HCT116 (cell line): ENCODE measurements at regions not wholly inside any gene's neighbourhood (a gene's known extent, or its start where the extent isn't known, plus 50 kb on each side); places are given as distances from the start of the nearest gene placed in this dataset.

Experiments used
- ATAC-seq: fragments of 200-7000 bp; cut with Tn5 transposase; 2 replicates; pipeline ENCODE4 v1.9.1; 2020; ENCODE audit warnings: mild to moderate bottlenecking, moderate library complexity
- BruUV-seq: library from RNA; stranded (reverse); fragments of 400-500 nt; replicated peaks from 2 replicates; lab custom pipeline; 2021; lab: Mats Ljungman, UMichigan
- CTCF ChIA-PET: fragments of 300-600 bp; sonication (Branson Sonifier 250); formaldehyde crosslinking; loops from one replicate; lab custom pipeline; 2021; ENCODE audit warnings: antibody characterized with exemption; lab: Charles Lee
- POLR2A ChIA-PET: fragments of 300-600, 350-600 bp; sonication (Branson Sonifier 250); formaldehyde crosslinking; loops from one replicate; lab custom pipeline; 2021; ENCODE audit warnings: antibody characterized with exemption; lab: Charles Lee
- RAD21 ChIA-PET, 2 experiments: fragments of 300-600 bp; sonication (Branson Sonifier 250); formaldehyde crosslinking; loops; one replicate each; lab custom pipeline; 2023; ENCODE audit warnings: low total read pairs in 2 of 2; ENCODE audit not compliant: uncharacterized antibody in 2 of 2, unreplicated experiment in 2 of 2, low non-redundant PET in 1 of 2; lab: Charles Lee
- DNase-seq: peaks from one replicate; pipeline ENCODE4 v3.0.0-alpha.2; 2010; ENCODE audit warnings: low read depth, low spot score
- H2AFZ ChIP-seq: fragments of 200-600 bp; shearing (Covaris generic), sonication (generic); 2 replicates; pipeline ENCODE4 v1.6.1; 2017; ENCODE audit warnings: low read depth, mixed run types, mixed read lengths, antibody characterized with exemption, low read length; ENCODE audit not compliant: poor library complexity, severe bottlenecking
- H3K27ac ChIP-seq: 2 replicates; pipeline ENCODE4 v1.5.1; 2012; ENCODE audit warnings: low read depth, low read length
- H3K27me3 ChIP-seq: fragments of 200-600 bp; sonication (generic); 2 replicates; pipeline ENCODE4 v1.6.1; 2016; ENCODE audit warnings: mixed run types, low read length, mixed read lengths; ENCODE audit not compliant: insufficient read depth
- H3K36me3 ChIP-seq, 2 experiments: fragments of 200-500 bp in 1 of 2; fragments of 200-600 bp in 1 of 2; sonication (Bioruptor generic) in 1 of 2; sonication (generic) in 1 of 2; 2 replicates each; pipeline versions ENCODE4 v1.5.1 to v1.6.1; 2014 to 2016; ENCODE audit warnings: low read length in 2 of 2, inconsistent platforms in 1 of 2, mixed read lengths in 1 of 2, mixed run types in 1 of 2; ENCODE audit not compliant: insufficient read depth in 2 of 2, control insufficient read depth in 1 of 2
- H3K4me1 ChIP-seq, 2 experiments: fragments of 200-600 bp in 1 of 2; sonication (generic) in 1 of 2; 2 replicates each; pipeline versions ENCODE4 v1.5.1 to v1.6.1; 2012 to 2017; ENCODE audit warnings: low read length in 2 of 2, inconsistent platforms in 1 of 2, mild to moderate bottlenecking in 1 of 2, mixed read lengths in 1 of 2, mixed run types in 1 of 2, moderate library complexity in 1 of 2; ENCODE audit not compliant: insufficient read depth in 2 of 2, control insufficient read depth in 1 of 2
- H3K4me2 ChIP-seq: fragments of 200-600 bp; sonication (generic); 2 replicates; pipeline ENCODE4 v1.6.1; 2017; ENCODE audit warnings: mixed run types, low read length, mixed read lengths
- H3K4me3 ChIP-seq, 2 experiments: fragments of 200-600 bp in 1 of 2; sonication (generic) in 1 of 2; replicated peaks in 1 of 2; 2 replicates each; pipeline ENCODE4 v1.5.1; 2011 to 2016; ENCODE audit warnings: low read length in 2 of 2, control low read depth in 1 of 2, low read depth in 1 of 2, mild to moderate bottlenecking in 1 of 2, mixed read lengths in 1 of 2, mixed run types in 1 of 2
- H3K79me2 ChIP-seq: fragments of 200-600 bp; sonication (generic); 2 replicates; pipeline ENCODE4 v1.6.1; 2017; ENCODE audit warnings: mild to moderate bottlenecking, mixed run types, low read length, moderate library complexity, mixed read lengths; ENCODE audit not compliant: insufficient read depth
- H3K9ac ChIP-seq: fragments of 200-600 bp; sonication (generic); 2 replicates; pipeline ENCODE4 v1.6.1; 2016; ENCODE audit warnings: low read length, mixed read lengths
- H3K9me2 ChIP-seq: fragments of 200-600 bp; sonication (generic), shearing (Covaris generic); 2 replicates; pipeline ENCODE4 v1.6.1; 2017; ENCODE audit warnings: mixed run types, mild to moderate bottlenecking, moderate library complexity; ENCODE audit not compliant: insufficient read depth
- H3K9me3 ChIP-seq, 2 experiments: fragments of 200-500 bp in 1 of 2; fragments of 200-600 bp in 1 of 2; sonication (Bioruptor generic) in 1 of 2; sonication (generic) in 1 of 2; 2 replicates each; pipeline ENCODE4 v1.6.1; 2014 to 2017; ENCODE audit warnings: low read length in 2 of 2, mixed read lengths in 2 of 2, inconsistent platforms in 1 of 2, low read depth in 1 of 2, mild to moderate bottlenecking in 1 of 2, mixed run types in 1 of 2, moderate library complexity in 1 of 2; ENCODE audit not compliant: control insufficient read depth in 1 of 2, insufficient read depth in 1 of 2
- H4K20me1 ChIP-seq: fragments of 200-600 bp; sonication (generic), shearing (Covaris generic); 2 replicates; pipeline ENCODE4 v1.6.1; 2017; ENCODE audit warnings: mixed run types, mild to moderate bottlenecking, moderate library complexity; ENCODE audit not compliant: insufficient read depth
- EGR1 ChIP-seq: IDR thresholded peaks from 2 replicates; pipeline ENCODE4 v1.6.1; 2012; ENCODE audit warnings: low read depth
- ELF1 ChIP-seq: IDR thresholded peaks from 2 replicates; pipeline ENCODE4 v1.6.1; 2012; ENCODE audit warnings: low read depth, borderline replicate concordance
- FOSL1 ChIP-seq: IDR thresholded peaks from 2 replicates; pipeline ENCODE4 v1.6.1; 2012; ENCODE audit warnings: low read depth
- JUND ChIP-seq: IDR thresholded peaks from 2 replicates; pipeline ENCODE4 v1.6.1; 2012
- POLR2A ChIP-seq: IDR thresholded peaks from 2 replicates; pipeline ENCODE4 v1.7.0; 2011; ENCODE audit warnings: borderline replicate concordance; ENCODE audit not compliant: insufficient read depth, insufficient read length; ENCODE audit errors: extremely low read depth
- POLR2AphosphoS5 ChIP-seq: IDR thresholded peaks from 2 replicates; pipeline ENCODE4 v1.6.1; 2011; ENCODE audit warnings: mild to moderate bottlenecking, low read depth, low read length, moderate library complexity
- RAD21 ChIP-seq: IDR thresholded peaks from 2 replicates; pipeline ENCODE4 v1.6.1; 2012; ENCODE audit warnings: low read depth, mild to moderate bottlenecking
- SP1 ChIP-seq: IDR thresholded peaks from 2 replicates; pipeline ENCODE4 v1.6.1; 2012; ENCODE audit warnings: low read depth
- SRF ChIP-seq: IDR thresholded peaks from 2 replicates; pipeline ENCODE4 v1.6.1; 2012; ENCODE audit warnings: low read depth
- TCF7L2 ChIP-seq: IDR thresholded peaks from 2 replicates; pipeline ENCODE4 v1.7.0; 2011; ENCODE audit warnings: borderline replicate concordance, inconsistent platforms; ENCODE audit not compliant: insufficient read depth, insufficient read length; ENCODE audit errors: extremely low read depth
- YY1 ChIP-seq: IDR thresholded peaks from 2 replicates; pipeline ENCODE4 v1.6.1; 2011; ENCODE audit warnings: low read length, low read depth, moderate library complexity, mild to moderate bottlenecking; ENCODE audit not compliant: insufficient replicate concordance; ENCODE audit errors: extremely low read depth
- ZFX ChIP-seq: fragments of 450-650 bp; IDR thresholded peaks from 2 replicates; pipeline ENCODE4 v1.6.1; 2017
- ZNF274 ChIP-seq: fragments of 200-500 bp; sonication (Bioruptor generic); IDR thresholded peaks from 2 replicates; pipeline ENCODE4 v1.6.1; 2014; ENCODE audit warnings: mild to moderate bottlenecking, low read depth, low read length, inconsistent platforms
- intact Hi-C: fragments of 100-400 bp; cut with micrococcal nuclease; formaldehyde crosslinking; loops from 2 replicates; pipeline ENCODE4 v1.10.0; 2022
- TF ChIP-seq, protein P1 (sequence below), 3 experiments: fragments of 200-600 bp in 1 of 3; sonication (generic) in 1 of 3; IDR thresholded peaks in 2 of 3; conservative IDR thresholded peaks in 1 of 3; 2 replicates each; pipeline ENCODE4 v1.5.1; 2012 to 2017; ENCODE audit warnings: low read depth in 2 of 3, low read length in 2 of 3, antibody characterized with exemption in 1 of 3, borderline replicate concordance in 1 of 3, control low read depth in 1 of 3, mild to moderate bottlenecking in 1 of 3, mixed read lengths in 1 of 3, mixed run types in 1 of 3, moderate library complexity in 1 of 3; ENCODE audit not compliant: insufficient read depth in 1 of 3
- TF ChIP-seq, protein P2 (sequence below): IDR thresholded peaks from 2 replicates; pipeline ENCODE4 v1.6.1; 2012
- TF ChIP-seq, protein P3 (sequence below): IDR thresholded peaks from 2 replicates; pipeline ENCODE4 v1.6.1; 2011; ENCODE audit warnings: mild to moderate bottlenecking, low read length, moderate library complexity; ENCODE audit not compliant: insufficient replicate concordance; ENCODE audit errors: extremely low read depth

DNA sequence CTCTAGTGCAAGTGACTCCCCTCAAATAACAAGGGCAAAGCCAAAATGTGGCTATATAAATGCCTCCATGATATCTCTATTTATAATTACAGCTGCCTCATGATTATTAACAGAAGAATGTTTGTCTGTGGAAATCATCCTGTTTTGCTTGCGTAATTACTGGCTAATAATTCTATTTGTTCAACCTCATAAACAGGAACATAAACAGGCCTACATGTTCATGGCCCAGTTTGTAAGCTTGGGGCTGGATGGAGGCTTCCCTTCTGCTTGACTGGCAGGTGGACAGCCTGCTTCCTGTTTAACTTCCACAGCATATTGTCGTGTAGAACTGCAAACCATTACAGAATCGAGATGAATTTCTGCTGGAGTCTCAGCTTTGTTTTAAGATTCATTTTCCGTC is 766.0 kb upstream of the MAP3K7 start:
- no TSS peak for BruUV-seq
- no peaks in the 10 kb centered on the region for H3K9me2 ChIP-seq

DNA sequence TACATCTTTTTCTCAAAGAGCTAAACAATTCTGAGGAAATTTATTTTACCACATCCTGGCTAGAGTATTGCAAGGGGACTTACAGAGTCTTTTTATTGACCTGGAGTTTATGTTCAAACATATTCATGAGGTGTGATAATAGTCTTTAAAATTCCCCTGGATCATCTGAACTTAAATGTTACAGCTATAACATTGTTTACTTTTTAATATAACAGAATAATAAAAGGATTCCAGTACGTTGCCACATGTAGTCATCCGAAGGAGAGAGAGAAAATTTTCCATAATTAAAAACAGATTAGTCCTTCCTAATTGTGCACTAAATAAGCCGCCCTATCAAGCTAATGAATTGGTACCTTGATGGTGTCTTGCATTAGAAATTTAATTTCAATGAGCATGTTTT is 765.4 kb upstream of the MAP3K7 start:
- no peak overlapping the region for H3K4me2 ChIP-seq
- ATAC-seq, result no peak
- H3K27me3 ChIP-seq, result no peaks in the 10 kb centered on the region
- intact Hi-C loops, result no loop called here
- no TSS peak for BruUV-seq
- no peaks in the 10 kb centered on the region for H3K79me2 ChIP-seq
- no peaks in the 10 kb centered on the region for H4K20me1 ChIP-seq
- no peak for DNase-seq
- CTCF ChIA-PET, result no interaction called here
- H3K9me3 ChIP-seq, result peaks cover 0 to 35% of the 10 kb centered on the region in 2 experiments; a peak in 2 of 4 replicates
- no peak overlapping the region for H3K4me3 ChIP-seq
- no peak overlapping the region for H3K9ac ChIP-seq
- no peak overlapping the region for H3K27ac ChIP-seq
- H2AFZ ChIP-seq, result no peak overlapping the region
- H3K4me1 ChIP-seq, result no peaks in the 10 kb centered on the region
- POLR2A ChIA-PET, result no interaction called here
- no peaks in the 10 kb centered on the region for H3K9me2 ChIP-seq
- RAD21 ChIA-PET, result no interaction called here
- no peaks in the 10 kb centered on the region for H3K36me3 ChIP-seq
- TF ChIP-seq, protein P1, sequence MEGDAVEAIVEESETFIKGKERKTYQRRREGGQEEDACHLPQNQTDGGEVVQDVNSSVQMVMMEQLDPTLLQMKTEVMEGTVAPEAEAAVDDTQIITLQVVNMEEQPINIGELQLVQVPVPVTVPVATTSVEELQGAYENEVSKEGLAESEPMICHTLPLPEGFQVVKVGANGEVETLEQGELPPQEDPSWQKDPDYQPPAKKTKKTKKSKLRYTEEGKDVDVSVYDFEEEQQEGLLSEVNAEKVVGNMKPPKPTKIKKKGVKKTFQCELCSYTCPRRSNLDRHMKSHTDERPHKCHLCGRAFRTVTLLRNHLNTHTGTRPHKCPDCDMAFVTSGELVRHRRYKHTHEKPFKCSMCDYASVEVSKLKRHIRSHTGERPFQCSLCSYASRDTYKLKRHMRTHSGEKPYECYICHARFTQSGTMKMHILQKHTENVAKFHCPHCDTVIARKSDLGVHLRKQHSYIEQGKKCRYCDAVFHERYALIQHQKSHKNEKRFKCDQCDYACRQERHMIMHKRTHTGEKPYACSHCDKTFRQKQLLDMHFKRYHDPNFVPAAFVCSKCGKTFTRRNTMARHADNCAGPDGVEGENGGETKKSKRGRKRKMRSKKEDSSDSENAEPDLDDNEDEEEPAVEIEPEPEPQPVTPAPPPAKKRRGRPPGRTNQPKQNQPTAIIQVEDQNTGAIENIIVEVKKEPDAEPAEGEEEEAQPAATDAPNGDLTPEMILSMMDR (IDR thresholded peaks at IDR 0.05 in 2 of 3, conservative IDR thresholded peaks at IDR 0.05 in 1 of 3; ENCODE audit: borderline replicate concordance in 1 of 3, insufficient read depth in 1 of 3, low read depth in 2 of 3, low read length in 2 of 3), result no peak
- TF ChIP-seq, protein P2, sequence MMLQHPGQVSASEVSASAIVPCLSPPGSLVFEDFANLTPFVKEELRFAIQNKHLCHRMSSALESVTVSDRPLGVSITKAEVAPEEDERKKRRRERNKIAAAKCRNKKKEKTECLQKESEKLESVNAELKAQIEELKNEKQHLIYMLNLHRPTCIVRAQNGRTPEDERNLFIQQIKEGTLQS, result no peak
- TF ChIP-seq, protein P3, sequence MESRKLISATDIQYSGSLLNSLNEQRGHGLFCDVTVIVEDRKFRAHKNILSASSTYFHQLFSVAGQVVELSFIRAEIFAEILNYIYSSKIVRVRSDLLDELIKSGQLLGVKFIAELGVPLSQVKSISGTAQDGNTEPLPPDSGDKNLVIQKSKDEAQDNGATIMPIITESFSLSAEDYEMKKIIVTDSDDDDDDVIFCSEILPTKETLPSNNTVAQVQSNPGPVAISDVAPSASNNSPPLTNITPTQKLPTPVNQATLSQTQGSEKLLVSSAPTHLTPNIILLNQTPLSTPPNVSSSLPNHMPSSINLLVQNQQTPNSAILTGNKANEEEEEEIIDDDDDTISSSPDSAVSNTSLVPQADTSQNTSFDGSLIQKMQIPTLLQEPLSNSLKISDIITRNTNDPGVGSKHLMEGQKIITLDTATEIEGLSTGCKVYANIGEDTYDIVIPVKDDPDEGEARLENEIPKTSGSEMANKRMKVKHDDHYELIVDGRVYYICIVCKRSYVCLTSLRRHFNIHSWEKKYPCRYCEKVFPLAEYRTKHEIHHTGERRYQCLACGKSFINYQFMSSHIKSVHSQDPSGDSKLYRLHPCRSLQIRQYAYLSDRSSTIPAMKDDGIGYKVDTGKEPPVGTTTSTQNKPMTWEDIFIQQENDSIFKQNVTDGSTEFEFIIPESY, result no peak
- TF ChIP-seq ELF1 (no peak), ZNF274 (no peak), JUND (no peak), POLR2AphosphoS5 (no peak)

More for the DNA sequence above, 766.0 kb upstream of the MAP3K7 start:
- Histone ChIP-seq H3K4me2 (no peak overlapping the region), H3K79me2 (no peaks in the 10 kb centered on the region), H3K9me3 (peaks cover 0 to 29% of the 10 kb centered on the region in 2 experiments; a peak in 2 of 4 replicates), H3K9ac (no peak overlapping the region), H3K4me3 (no peak overlapping the region), H3K4me1 (no peaks in the 10 kb centered on the region), H3K27me3 (no peaks in the 10 kb centered on the region), H3K36me3 (no peaks in the 10 kb centered on the region), H4K20me1 (no peaks in the 10 kb centered on the region), H2AFZ (no peak overlapping the region), H3K27ac (no peak overlapping the region)
- intact Hi-C loops, result no loop called here
- no peak for ATAC-seq
- DNase-seq, result no peak
- POLR2A ChIA-PET, result no interaction called here
- RAD21 ChIA-PET, result no interaction called here
- CTCF ChIA-PET, result no interaction called here
- TF ChIP-seq SP1 (no peak), ZFX (no peak), ZNF274 (no peak), TCF7L2 (no peak), YY1 (no peak), FOSL1 (no peak), EGR1 (no peak), JUND (no peak), POLR2A (no peak), RAD21 (no peak), SRF (no peak)
- TF ChIP-seq, protein P1 (IDR thresholded peaks at IDR 0.05 in 2 of 3, conservative IDR thresholded peaks at IDR 0.05 in 1 of 3; ENCODE audit: borderline replicate concordance in 1 of 3, insufficient read depth in 1 of 3, low read depth in 2 of 3, low read length in 2 of 3), result no peak
